Astrocyte of the cerebellum (primary cell): ENCODE measurements at regions not wholly inside any gene's neighbourhood (a gene's known extent, or its start where the extent isn't known, plus 50 kb on each side); places are given as distances from the start of the nearest gene placed in this dataset.

ENCODE experiments used
- DNase-seq: peaks from one replicate; pipeline ENCODE4 v3.0.0-alpha.2; 2011; ENCODE audit warnings: low read depth
- H3K4me3 ChIP-seq: 2 replicates; pipeline ENCODE4 v1.5.1; 2011; ENCODE audit warnings: mild to moderate bottlenecking, low read depth, low read length, moderate library complexity
- in situ Hi-C: cut with HindIII; loops from 2 replicates; pipeline ENCODE4 v1.10.0; 2017; ENCODE audit warnings: low sequenced_read_pairs
- TF ChIP-seq, protein P1 (sequence below): IDR thresholded peaks from 2 replicates; pipeline ENCODE4 v1.5.1; 2012; ENCODE audit warnings: low read length, low read depth, moderate library complexity, mild to moderate bottlenecking; ENCODE audit errors: missing control alignments

DNA sequence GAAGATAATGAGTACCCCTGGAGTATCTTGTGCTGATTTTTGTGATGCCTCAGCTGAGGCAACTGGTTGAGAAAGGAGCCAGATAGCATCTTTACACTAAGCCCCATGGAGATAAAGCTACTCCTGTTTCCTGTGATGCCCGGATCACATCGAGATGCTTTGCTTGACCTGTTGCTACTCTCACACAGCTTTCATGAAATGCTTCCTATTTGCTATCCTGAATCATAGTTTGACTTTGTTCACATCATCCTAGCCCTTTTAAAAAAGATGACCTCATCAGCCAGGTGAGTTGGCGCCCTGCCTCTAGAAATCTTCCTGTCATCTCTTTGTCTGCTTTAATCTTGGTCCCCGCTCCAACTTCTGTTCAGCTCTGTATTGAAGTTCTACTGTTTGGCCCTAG is 409.6 kb upstream of the TBL1XR1 start:
- no peak overlapping the region for H3K4me3 ChIP-seq
- TF ChIP-seq, protein P1, sequence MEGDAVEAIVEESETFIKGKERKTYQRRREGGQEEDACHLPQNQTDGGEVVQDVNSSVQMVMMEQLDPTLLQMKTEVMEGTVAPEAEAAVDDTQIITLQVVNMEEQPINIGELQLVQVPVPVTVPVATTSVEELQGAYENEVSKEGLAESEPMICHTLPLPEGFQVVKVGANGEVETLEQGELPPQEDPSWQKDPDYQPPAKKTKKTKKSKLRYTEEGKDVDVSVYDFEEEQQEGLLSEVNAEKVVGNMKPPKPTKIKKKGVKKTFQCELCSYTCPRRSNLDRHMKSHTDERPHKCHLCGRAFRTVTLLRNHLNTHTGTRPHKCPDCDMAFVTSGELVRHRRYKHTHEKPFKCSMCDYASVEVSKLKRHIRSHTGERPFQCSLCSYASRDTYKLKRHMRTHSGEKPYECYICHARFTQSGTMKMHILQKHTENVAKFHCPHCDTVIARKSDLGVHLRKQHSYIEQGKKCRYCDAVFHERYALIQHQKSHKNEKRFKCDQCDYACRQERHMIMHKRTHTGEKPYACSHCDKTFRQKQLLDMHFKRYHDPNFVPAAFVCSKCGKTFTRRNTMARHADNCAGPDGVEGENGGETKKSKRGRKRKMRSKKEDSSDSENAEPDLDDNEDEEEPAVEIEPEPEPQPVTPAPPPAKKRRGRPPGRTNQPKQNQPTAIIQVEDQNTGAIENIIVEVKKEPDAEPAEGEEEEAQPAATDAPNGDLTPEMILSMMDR, result no peak
- in situ Hi-C loops, result no loop called here
- no peak for DNase-seq

DNA sequence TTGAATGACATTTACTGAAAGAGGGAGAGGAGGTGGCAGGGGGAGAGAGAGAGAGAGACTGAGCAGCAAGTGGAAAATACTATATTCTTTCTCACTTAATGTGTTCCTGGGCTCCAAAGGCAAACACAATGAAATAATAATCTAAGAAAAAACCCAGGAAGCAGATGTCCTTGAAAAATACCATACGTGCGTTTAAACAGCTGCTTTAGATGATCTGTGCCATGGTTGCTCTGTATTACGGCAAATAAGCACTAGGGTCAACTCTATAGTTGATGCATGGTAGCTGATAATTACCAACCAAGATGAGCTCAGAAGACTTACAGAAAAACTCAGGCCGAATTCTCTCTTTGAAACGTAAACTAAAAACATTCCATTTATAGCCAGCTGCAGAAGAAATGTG is 410.3 kb upstream of the TBL1XR1 start:
- no peak overlapping the region for H3K4me3 ChIP-seq
- TF ChIP-seq, protein P1, result no peak
- no peak for DNase-seq
- in situ Hi-C loops, result no loop called here

DNA sequence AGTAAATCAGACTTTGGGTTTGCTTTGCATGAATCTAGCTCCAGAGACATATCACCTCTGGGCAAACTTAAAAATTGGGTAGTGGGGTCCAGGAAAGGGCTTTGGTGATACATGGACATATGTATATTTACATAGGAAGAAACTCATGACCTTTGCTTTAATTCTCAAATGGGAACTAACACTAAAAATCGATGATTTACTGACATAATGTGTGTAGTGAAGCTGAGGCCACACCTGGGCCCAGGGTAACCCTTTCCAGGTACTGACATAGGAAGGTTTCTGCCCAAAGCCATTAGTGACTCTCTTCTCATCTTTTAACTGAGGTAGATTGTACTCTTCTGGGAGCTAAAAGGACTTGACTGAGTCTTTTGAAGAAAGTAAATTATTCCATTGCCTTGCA is 411.2 kb upstream of the TBL1XR1 start:
- TF ChIP-seq, protein P1, result no peak
- in situ Hi-C loops, result no loop called here
- DNase-seq, result no peak
- H3K4me3 ChIP-seq, result no peak overlapping the region

DNA sequence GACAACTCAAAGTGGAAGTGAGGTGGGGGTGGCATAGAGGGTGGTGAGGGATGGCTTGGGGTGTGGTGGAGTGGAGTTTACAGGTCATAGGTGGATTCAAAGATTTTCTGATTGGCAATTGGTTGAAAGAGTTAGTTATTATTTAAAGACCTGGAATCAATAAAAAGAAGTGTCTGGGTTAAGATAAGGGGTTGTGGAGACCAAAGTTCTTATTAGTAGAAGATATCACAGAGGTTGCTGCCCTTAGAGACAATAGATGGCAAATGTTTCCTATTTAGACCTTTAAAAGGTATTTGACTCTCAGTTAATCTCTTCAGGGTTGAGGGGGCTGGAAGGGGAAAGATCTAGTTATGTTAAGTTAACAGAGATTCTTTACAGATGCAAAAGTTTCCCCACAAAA is 412.3 kb upstream of the TBL1XR1 start:
- H3K4me3 ChIP-seq, result no peak overlapping the region
- TF ChIP-seq, protein P1, result no peak
- no peak for DNase-seq
- in situ Hi-C loops, result no loop called here

DNA sequence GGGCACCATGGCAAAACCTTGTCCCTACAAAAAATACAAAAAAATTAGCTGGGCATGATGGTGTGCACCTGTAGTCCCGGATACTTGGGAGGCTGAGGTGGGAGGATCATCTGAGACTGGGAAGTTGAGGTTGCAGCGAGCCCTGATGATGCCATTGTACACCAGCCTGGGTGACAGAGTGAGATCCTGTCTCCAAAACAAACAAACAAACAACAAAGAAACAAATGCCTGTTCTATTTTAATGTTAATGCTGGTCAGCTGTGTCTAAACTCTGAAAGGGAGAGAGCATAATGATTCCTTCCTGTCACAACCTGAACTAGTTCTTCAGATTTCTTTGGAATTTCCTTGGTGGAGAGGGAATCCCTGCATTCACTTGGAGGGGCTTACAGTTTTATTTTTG is 413.0 kb upstream of the TBL1XR1 start:
- in situ Hi-C loops, result no loop called here
- no peak overlapping the region for H3K4me3 ChIP-seq
- TF ChIP-seq, protein P1, result no peak
- DNase-seq, result no peak

DNA sequence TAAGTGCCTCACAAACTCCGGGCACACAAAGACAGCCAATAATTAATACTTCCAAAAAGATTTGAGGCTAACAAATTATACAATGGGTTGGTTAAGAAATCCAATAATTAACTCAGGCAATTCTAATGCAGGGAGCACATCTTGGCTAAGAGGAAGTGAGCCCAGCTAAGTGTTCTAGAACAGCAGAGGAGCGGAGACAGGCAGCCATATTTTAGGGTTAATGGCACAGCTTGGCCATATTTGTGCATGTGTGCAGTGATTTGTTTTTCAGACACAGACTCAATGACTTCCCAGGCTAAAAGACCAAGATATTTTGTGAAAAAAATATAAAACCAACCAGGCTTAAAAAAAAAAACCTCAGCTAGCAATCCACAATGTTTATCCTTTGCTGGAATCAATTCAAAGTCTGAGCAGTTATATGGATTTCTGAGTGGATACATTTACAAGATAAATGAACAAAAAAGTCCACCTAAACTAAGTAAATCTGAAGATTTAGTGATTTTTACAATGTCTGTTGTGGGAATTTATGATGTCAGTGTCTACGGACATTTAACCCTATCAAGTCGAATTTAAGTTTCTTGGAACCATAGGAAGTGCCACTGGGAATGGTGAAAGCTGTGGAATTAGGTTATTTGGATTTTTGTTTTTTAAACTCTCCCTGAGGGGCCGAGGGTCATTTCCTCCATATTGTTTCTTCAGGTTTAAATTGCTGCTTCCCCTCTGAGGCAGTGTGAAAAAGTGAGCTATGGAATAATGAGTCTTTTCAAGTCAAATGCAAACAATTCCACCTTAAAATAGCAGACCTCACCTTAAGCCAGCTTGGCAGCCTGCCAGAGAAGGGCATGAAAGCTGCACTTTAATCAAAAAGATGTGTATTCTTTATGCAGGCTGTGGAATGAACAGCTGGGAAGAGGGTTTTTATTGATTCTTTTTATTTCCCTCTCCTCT is 413.7 kb upstream of the TBL1XR1 start:
- TF ChIP-seq, protein P1, result no peak
- no peak for DNase-seq
- in situ Hi-C loops, result no loop called here
- H3K4me3 ChIP-seq, result no peak overlapping the region
